Embryonic facial prominence (tissue), 1 donor: ENCODE measurements at regions not wholly inside any gene's neighbourhood (a gene's known extent, or its start where the extent isn't known, plus 50 kb on each side); places are given as distances from the start of the nearest gene placed in this dataset.

ENCODE experiments used
- DNase-seq: peaks from one replicate; pipeline ENCODE4 v3.0.0-alpha.2; 2016; ENCODE audit errors: extremely low spot score

DNA sequence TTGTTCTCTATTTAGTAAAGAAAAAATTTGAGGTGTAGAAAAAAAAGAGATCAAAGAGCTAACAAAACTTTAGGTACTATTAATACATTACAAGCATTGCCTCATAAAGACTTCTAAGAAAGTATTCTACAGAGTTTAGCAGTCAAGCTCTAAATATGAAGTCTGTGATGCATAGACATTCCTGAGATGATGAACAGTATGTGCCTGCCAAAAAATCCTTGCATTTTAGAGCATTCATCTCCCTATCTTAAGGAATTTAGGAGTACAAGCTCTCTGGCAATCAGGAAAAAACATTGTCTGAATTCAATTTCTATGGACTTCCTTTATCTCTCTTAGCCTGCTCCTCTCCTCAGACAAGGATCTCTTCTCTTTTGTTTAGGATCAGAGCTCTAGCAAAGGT lies 202.6 kb upstream of the LRFN5 start:
- DNase-seq, result no peak

DNA sequence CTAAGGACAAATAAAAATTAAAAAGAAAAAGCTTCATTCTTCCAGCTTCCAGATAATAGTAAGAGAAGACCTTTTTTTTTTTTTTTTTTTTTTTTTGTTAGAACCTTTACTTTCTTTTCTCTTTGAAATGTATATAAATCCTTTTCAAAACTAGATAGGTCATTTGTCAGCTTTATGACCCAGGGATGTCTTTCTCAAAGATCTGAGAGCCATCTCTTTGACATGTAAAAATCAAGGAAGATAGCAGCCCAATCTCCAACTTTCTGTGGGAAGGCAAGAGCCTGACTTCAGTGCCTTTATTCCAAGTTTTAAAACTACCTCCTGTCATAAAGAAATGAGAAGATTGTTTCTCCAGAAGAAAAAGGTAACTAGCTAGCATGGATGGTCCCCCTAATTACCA lies 203.3 kb upstream of the LRFN5 start:
- no peak for DNase-seq

DNA sequence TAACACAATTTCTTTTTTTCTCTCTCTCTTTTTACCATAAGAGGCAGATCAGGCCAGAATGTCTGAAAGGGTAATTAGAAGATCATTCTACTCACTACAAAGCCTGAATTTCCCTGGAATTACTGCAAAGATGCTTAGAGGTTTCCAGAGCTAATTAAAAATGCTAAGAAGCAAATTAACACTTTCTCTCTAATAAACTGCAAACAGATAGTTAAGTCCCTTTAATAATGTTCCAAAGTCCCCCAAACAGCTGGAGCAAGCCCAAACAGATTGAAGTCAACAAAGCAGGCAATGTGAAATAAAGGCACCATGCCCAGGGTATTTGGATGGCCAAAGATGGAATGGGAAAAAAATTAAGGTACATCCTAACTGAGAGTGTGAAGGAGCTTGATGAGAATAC lies 208.8 kb upstream of the LRFN5 start:
- no peak for DNase-seq

DNA sequence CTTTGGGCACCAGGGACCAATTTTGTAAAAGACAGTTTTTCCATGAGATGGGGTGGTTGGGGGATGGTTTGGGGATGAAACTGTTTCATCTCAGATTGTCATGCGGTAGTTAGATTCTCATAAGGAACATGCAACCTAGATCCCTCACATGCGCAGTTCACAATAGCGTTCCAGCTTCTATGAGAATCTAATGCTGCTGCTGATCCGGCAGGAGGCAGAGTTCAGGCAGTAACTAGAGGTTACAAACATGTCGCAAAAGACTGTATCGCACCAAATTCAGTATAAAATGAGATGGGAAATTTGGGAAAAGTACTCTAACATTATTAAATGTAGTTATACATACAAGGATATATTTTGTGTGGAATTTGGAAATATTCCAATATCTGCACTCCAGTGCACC lies 213.2 kb upstream of the LRFN5 start:
- no peak for DNase-seq

DNA sequence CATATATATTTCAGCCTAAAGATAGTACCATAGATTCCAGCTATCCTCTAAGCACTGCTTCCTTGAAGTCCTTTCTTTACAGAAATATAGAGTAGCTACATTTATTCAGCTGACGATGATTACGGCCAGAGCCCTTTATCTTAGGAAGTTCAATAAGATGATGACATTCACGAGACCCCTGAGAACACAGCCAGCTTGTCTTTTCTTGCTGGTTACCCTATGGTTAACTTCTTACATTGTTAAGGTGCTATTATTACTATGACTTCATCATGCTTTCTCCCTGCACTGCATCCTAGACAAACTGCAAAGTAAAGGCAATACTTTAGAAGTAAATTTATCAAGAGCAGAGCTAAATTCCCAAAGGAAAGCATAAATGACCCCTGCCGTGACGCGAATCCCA lies 214.4 kb upstream of the LRFN5 start:
- DNase-seq, result no peak

DNA sequence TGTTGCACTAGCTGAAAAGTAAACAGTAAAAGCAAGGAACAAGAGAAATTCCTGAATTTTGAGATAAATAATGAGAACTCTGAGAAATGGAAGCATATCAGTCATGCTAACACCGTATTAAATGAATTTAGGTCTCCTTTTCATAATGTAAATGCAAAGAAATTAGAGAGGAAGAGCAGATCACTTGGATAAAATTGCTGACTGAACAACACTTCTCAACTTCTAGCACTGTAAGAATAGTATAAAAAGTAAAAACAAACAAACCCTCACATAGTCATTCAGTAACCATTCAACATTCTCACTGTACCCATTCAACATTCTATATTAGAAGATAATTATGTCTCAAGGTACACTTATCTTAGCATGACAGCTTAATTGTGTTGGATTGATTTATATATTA lies 217.3 kb upstream of the LRFN5 start:
- DNase-seq, result no peak

DNA sequence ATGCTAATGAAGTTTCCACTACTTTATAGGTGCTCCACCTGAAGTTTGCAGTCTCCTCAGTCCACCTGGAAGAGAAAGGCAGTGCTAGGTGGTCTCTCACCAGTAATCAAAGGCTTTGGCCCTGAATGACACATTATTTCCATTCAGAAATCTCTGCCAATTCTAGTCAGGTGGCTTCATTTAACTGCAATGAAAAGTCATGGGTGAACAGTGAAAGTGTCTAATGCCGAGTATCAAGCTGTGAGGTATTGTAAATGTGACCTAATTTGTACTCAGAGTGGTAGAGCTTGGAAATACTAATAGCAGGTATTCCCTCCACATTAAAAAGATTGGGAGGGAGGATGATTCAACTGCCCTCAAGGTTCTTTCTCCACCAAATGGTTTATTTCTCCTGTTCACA lies 220.9 kb upstream of the LRFN5 start:
- DNase-seq, result no peak

DNA sequence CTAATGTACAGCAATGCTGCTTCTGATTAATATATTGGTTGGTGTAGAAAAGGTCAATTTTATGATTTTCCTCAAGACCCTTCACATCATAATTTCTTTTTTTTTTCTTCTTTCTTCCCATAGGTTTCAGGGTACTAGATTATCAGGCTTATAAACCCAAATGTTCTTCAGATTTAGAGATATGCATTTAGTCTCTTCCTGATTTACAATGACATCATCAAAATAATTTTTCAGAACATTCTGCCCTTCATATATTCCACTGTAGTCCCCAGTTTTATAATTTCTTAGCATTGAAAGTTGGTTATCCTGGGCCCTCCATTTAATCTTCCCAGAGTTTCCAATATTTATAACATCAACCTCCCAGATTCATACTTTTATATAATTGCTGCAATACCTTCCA lies 226.7 kb upstream of the LRFN5 start:
- DNase-seq, result no peak

DNA sequence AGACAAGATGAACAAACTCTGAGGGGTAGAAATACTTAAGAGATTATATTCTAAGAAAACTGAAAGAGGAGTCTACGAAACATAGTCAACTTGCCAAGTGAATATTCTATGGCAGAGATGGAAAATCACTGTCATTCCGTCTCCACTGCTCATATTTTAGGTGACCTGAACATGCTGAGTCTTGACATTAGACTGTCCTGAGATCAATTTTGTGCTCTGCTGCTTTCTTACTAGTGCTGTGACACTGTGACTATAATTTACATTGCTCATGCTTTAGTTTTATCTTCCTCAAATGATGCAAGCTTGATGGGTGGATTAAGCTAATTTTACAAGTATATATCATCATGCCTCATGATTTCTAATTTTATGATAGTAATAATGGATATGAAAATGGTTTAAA lies 228.2 kb upstream of the LRFN5 start:
- no peak for DNase-seq

DNA sequence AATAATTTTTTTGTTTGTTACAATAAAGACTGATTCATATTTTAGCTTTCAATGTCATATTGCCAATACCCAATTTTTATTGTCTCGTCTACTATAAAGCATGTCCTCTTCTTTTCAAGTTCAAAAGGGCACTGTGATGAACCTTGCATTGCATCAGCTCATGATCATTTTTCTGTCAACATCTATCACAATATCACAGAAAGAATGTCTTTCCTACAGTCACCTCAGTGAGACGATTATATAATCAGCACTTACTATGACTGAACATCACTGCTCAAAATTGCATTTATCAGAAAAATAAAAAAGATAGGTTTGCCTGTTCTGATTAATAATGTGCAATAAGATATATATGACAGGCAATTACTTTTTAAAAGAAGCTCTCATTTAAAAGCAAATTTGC lies 228.7 kb upstream of the LRFN5 start:
- no peak for DNase-seq

DNA sequence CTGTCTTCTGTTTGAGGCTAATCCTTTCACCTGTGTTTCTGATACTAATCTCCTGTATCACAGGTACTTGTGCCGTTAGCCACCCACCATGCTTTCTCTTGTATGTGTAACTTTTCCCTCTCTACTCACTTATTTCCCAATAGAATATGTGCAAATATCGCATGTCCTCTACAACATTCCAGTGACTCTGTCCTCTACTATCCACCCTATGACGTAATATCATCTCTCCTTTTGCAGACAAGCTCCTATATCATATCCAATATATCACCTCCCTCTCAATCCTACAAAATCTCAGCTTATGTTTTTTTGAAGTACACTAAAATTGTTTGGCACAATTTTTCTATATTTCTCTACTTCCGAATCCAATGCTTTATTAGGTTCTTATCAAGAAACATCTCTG lies 232.6 kb upstream of the LRFN5 start:
- DNase-seq, result no peak

DNA sequence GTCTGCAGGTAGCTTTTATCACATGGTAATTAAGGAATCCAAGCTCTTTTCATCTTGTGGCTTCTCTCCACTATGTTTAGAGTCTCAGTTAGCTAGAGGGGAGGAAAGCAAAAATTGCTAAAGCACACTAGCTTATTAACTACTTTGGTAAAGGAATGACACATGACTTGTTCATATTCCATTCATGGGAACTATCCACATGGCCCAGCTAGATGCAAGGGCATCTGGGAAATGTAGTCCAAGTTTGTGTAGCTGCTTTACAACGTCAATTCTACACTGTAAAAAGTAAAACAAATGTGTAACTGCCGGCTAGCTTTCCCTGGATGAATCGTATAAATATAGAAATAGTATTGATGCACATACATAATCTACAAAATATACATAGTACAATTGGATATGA lies 244.5 kb upstream of the LRFN5 start:
- DNase-seq, result no peak

DNA sequence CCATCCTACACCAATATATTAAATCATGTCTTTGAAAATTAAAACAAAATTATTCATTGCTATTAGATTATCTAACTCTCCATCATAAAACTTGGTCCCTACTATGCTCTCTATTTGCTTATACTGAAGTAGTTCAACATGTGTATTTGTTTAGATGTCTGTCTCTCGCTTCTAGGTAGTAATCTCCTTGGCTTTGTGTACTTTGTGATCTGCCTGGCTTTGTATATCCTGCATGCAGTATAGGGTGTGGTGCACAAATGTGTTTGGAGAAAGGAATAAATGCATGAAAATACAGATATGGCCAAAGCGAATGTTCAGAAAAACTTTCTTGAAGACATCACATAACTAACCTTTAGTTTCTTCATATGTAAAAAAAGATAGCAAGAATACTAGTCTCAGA lies 246.6 kb upstream of the LRFN5 start:
- no peak for DNase-seq

DNA sequence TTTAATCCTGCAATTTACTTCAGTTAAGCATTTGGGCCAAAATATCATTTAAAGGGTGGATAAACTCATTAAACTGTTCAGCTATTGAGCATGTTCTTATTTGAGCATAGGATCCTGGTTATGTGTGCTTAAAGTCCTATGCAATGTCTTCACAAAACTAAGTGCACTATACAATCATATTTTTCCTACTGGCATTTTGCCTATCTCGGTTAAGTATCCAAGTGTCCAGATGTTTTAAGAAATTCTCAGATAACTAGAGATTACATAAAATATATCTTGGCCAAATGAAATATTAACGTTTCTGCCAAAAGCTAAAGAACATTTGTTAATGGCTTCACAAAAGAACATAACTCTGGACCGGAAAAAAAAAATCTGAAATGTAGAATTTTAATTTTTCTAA lies 250.8 kb upstream of the LRFN5 start:
- no peak for DNase-seq

DNA sequence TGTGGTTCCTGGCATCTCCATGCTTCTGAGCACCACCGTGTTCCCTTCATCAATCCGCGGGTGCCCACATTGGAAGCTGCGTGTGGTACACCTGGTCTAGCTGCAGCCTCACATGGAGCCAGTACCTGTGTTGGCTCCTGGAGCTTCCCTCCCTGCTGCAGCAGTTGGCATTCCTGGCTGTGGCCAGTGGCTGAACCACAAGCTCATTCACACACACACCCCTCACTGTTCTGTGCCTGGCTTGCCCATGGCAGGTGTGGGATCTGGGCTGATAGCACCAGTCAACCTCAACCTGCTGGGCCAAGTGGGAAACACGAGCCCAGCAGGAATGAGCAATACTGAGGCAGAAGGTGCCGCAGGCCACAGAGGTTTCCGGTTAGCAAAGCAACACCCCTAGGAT lies 256.2 kb upstream of the LRFN5 start:
- no peak for DNase-seq

DNA sequence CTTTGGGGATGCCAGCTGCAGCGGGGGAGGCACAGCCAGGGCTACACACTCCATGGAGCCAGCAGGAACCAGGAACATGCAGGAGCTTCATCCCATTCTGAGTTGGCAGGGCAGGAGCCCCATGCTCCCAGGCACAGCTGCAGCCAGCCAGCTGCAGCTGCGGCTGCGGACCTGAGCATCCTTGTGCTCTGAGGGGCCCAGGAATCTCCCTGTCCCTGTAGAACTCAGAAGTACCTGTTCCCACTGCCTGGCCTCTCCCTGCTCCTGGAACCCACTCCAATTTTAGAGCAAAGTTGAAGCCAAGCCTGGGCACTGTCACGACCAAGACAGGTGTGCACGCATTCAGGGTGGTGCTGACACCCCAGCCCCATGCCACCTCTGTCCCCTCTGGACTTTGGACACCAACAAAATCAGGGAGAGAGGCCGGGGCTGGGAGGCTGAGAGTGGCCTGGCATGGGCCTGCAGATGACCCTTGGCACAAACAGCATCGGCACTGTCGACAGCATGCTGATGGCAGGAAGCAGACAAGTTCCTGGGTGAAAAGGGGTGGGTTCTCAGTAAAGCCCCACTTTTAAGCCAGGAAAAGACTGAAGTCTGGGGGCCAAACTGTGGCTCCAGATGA lies 257.3 kb upstream of the LRFN5 start:
- DNase-seq, result no peak

DNA sequence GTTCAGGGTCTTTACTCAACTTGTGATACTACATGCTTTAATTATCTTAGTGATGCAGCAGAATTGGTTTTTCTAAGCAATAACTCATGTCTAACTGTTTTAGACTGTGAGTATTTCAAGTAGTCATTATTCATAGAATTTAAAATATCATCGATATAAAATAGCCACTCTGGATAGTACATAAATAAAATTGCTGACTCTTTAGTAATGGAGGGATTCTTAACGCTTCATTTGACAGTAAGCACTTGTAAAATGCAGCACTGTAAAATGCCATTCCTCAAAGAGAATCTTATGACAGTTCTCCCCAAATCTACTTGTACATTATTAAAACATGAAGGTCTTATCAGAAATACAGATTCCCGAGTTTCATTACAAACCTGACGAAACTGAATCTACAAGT lies 262.8 kb upstream of the LRFN5 start:
- no peak for DNase-seq

DNA sequence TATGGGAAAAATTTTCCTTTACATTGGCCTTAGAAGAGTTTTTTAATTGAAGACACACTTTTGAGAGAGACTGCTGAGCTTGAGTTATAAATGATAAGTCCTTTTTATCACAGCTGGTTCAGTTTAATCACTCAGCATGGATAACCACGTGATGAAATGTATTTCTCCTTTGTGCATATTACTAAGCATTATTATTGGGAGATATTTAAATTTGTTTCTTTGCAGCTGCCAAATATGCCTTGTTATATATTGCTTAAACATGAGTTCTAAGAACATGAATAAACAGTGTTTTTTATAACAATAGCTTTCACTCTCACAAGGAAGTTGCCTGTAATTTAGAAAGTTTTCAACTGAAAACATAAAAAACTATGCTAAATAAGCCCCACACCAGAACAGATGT lies 293.5 kb upstream of the LRFN5 start:
- DNase-seq, result no peak

DNA sequence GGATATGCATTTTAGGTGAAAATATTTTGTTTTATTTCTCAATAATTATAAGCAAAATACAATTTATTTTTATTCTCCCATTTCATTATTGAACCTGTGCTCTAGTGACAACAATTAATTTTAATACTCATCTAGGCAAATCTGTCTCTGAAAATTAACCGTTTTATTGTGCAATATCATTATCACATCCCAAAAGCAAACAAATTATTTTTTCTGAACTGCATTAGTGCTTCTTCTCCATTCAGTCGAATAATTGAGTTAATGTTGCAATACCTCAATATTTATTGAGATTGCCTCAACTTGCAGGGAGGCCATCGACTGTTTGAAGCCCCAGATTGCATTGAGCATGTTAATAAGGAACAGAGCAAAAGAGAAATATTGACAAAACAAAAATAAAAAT lies 303.2 kb upstream of the LRFN5 start:
- DNase-seq, result no peak

DNA sequence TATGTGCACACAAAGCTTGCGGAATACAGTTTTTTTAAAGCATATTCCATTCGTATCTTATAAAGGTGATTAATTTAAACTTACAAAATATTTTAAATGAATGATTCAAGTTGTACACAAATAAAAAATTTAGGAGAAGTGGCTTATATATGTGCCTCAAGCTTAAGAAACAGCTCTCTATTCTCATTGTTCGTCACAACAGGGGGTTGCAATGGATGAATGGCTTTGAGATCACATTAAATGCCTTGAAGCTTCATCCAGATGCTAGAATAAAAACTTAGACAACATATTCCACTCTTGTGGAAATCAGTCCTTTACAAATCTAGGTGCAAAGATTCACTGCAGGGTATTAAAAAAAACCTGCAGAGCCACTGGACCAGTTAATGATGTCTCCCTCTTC lies 303.9 kb upstream of the LRFN5 start:
- no peak for DNase-seq

DNA sequence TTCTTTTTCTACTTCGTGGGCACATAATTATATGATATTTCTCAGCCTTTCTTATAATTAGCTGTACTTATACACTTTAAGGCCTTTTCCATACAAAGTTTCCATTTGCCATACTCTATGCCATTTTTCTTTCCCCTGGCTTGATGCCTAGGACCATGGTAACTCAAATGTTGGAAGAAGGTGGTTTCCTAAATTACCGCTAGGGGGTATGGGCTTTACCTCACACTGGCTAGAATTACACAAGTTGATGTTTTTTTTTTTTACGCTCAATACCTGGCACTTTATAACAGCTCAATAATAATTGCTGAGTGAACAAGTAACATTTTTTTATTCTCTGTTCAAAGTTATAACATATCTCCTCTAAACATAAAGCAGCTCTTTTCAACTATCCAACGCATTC lies 306.8 kb upstream of the LRFN5 start:
- no peak for DNase-seq

DNA sequence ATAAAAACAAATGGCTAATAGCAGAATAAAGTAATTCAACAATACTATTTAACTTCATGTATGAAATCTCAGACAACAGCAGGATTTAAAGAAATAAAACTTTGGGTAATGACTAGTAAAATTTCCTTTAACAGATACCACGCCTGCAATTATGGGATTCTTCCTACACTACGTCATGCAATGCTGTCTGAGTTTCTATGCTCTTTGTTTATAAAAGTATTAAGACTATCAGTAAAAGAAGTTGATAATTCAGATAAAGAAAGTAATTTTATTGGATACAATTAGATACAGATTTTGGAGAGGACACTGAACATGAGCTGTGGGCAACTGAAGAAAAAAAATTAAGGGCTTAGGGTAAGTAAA lies 308.4 kb upstream of the LRFN5 start:
- DNase-seq, result no peak

DNA sequence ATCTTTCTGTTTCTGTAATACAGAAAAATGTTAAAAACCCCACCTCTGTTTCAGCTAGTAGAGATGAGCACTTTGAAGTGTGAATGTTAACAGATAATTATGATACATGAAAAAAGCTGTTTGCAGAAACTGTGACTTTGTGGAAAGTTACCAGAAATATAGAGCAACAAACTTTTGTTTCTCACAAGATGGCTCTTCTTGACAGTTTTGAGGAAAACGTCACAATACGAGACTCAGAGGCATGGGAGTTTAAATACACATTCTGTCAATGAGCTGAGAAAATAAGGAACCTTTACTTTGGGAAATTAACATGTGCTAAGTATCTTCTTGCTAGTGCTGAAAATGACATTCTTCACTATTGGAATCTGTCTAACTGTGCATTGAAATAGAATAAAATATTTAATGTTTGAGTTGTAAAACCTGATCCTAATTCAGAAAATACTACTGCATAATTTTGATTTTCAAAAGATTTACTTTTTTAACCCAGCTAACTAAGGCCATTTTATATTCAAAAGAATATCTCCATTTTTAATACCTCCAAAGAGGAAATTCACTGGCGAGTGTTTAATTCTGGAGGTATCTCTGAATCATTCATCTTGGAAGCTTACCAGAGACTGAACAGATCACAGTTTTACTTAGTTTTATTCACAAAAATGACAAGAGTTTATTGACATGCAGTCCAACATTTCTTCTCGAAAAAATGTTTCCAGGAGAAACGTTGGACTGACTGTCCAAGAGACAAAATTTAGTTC lies 308.9 kb upstream of the LRFN5 start:
- DNase-seq, result no peak

DNA sequence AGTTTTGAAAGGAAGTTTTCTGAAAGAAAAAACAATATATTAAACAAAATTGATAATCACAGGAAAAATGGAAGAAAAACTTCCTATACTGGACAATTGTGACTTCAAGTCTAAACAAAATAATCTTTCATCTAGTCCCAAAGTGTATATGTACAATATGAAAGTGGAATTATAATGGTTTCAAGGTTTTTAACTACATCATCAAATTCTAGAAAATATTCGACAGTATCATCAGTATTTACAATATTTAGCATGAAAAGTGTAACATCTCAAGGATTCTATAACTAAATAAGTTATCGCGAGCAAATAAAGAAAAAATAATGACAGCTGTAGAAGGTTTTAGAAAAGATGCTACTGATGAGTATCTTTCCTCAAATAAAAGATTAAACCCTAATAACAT lies 310.9 kb upstream of the LRFN5 start:
- DNase-seq, result no peak
